Nucleus accumbens (tissue), 56 donors: ENCODE measurements at regions not wholly inside any gene's neighbourhood (a gene's known extent, or its start where the extent isn't known, plus 50 kb on each side); places are given as distances from the start of the nearest gene placed in this dataset.
A peak's percentile ranks its signal among the peaks of the same experiment; 100 is the strongest.

Experiments used
- DNase-seq, 56 donors: peaks; one replicate each; lab custom pipeline; 2025; lab: John Stamatoyannopoulos, UW

DNA sequence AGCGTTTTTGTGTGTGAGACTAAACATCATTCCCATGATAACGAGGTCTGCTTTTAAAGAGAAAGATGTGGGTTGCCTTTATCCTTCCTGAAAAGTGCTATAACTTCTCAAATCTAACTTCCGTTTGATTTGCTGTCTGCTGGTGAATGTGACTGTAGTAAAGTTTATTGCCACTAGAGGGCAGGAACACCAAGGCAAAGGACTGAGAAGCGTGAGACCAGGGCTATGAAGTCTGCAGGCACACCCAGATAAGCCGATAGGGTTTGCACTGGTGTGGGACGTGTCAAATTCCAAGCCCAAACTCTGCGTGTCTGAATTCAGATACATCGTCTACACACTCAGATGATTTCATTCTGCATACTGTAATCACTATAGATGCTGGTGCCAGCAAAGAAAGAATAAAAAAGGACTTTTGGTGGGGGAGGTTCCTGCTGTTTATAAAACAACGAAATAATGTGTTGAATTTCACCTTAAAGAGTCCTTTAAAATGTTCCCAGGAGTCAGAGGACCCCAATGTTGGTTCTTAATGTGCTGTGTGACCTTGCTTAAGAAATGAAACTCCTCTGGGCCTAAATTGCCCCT lies 87.2 kb downstream of the PTTG1 start:
- peak in 45 of 56 donors; percentile 4 to 77 (median 35) for DNase-seq

GRCh38 chr5:160511280-160511929 lies 89.8 kb downstream of the PTTG1 start:
- no peak for DNase-seq
